GM08714 (cell line): ENCODE measurements at regions not wholly inside any gene's neighbourhood (a gene's known extent, or its start where the extent isn't known, plus 50 kb on each side); places are given as distances from the start of the nearest gene placed in this dataset.

Experiments used
- H3K4me3 ChIP-seq: fragments of 200-500 bp; sonication (Bioruptor generic); 2 replicates; pipeline ENCODE4 v1.5.1; 2014; ENCODE audit warnings: mild to moderate bottlenecking, low read length, inconsistent platforms
- ZNF274 ChIP-seq: IDR thresholded peaks from 2 replicates; pipeline ENCODE4 v1.6.1; 2012; ENCODE audit warnings: mild to moderate bottlenecking, low read depth, low read length

GRCh38 chr3:5297895-5298294 lies 110.4 kb downstream of the EDEM1 start:
- TF ChIP-seq ZNF274 = no peak
- no peak overlapping the region for H3K4me3 ChIP-seq

GRCh38 chr3:5298453-5298852 lies 110.9 kb downstream of the EDEM1 start:
- no peak for TF ChIP-seq ZNF274
- H3K4me3 ChIP-seq = no peak overlapping the region

- TF ChIP-seq ZNF274 = no peak
- no peak overlapping the region for H3K4me3 ChIP-seq
Measured at GRCh38 chr3:5299161-5299560, 111.7 kb downstream of the EDEM1 start.

- TF ChIP-seq ZNF274 = no peak
- no peak overlapping the region for H3K4me3 ChIP-seq
Measured at GRCh38 chr3:5300638-5301037, 113.1 kb downstream of the EDEM1 start.

GRCh38 chr3:5301651-5302297 lies 114.3 kb downstream of the EDEM1 start:
- TF ChIP-seq ZNF274 = no peak
- H3K4me3 ChIP-seq = no peak overlapping the region

- no peak for TF ChIP-seq ZNF274
- H3K4me3 ChIP-seq = no peak overlapping the region
Measured at GRCh38 chr3:5302661-5303060, 115.2 kb downstream of the EDEM1 start.

- TF ChIP-seq ZNF274 = no peak
- no peak overlapping the region for H3K4me3 ChIP-seq
Measured at GRCh38 chr3:5304188-5304587, 116.7 kb downstream of the EDEM1 start.

- no peak overlapping the region for H3K4me3 ChIP-seq
Measured at GRCh38 chr3:5304789-5305683, 117.5 kb downstream of the EDEM1 start.

GRCh38 chr3:5305684-5305989 lies 118.1 kb downstream of the EDEM1 start:
- no peak for TF ChIP-seq ZNF274
- no peak overlapping the region for H3K4me3 ChIP-seq

More at GRCh38 chr3:5304789-5305683, 117.5 kb downstream of the EDEM1 start:
- TF ChIP-seq ZNF274 = no peak

- no peak for TF ChIP-seq ZNF274
- H3K4me3 ChIP-seq = no peak overlapping the region
Measured at GRCh38 chr3:5309171-5309570, 121.7 kb downstream of the EDEM1 start.

- H3K4me3 ChIP-seq = no peak overlapping the region
- no peak for TF ChIP-seq ZNF274
Measured at GRCh38 chr3:5309602-5310001, 122.1 kb downstream of the EDEM1 start.

GRCh38 chr3:5310509-5310908 lies 123.0 kb downstream of the EDEM1 start:
- no peak overlapping the region for H3K4me3 ChIP-seq
- TF ChIP-seq ZNF274 = no peak

- H3K4me3 ChIP-seq = no peak overlapping the region
- TF ChIP-seq ZNF274 = no peak
Measured at GRCh38 chr3:5312290-5312689, 124.8 kb downstream of the EDEM1 start.

GRCh38 chr3:5314897-5315296 lies 127.4 kb downstream of the EDEM1 start:
- TF ChIP-seq ZNF274 = no peak
- H3K4me3 ChIP-seq = no peak overlapping the region

GRCh38 chr3:5317557-5317956 lies 130.1 kb downstream of the EDEM1 start:
- H3K4me3 ChIP-seq = no peak overlapping the region
- TF ChIP-seq ZNF274 = no peak
